ENCODE measurements at regions not wholly inside any gene's neighbourhood (a gene's known extent, or its start where the extent isn't known, plus 50 kb on each side); places are given as distances from the start of the nearest gene placed in this dataset.

DNA sequence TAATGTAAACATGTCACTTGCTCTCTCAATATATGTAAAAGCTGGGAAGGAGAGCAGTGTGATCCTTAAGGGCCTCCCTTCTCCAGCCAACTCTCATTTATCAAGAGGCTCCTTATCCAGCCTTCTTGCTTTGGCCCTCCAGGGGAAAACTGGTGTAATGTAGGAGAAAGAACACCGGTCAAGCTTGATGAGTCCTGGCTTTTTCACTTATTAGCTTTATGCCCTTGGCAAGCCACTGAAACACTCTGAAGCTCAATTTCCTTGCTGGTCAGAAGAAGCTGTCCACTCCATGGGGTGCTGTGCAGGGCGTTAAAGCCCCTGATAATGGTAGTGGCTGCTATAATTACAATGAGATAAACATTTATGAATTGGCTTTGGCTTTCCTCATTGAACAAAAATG is 251.2 kb upstream of the RBBP8 start:
- Histone ChIP-seq H3K27me3 (replicated peaks in 1 of 2; ENCODE audit: control insufficient read depth in 2 of 2, insufficient read depth in 2 of 2, low read length in 1 of 2) (peaks cover 0 to 3% of the 10 kb centered on the region in 2 experiments; a peak in 2 of 4 replicates), H4K20me1 (ENCODE audit: control insufficient read depth, insufficient read depth) (no peaks in the 10 kb centered on the region), H3K36me3 (ENCODE audit: control insufficient read depth in 2 of 2, insufficient read depth in 2 of 2, low read length in 1 of 2) (no peaks in the 10 kb centered on the region), H3K27ac (ENCODE audit: control insufficient read depth, insufficient read depth) (no peak overlapping the region), H3K4me1 (ENCODE audit: control insufficient read depth, insufficient read depth, low read length) (no peaks in the 10 kb centered on the region), H3K4me2 (ENCODE audit: control insufficient read depth, insufficient read depth) (no peak overlapping the region), H3K4me3 (no peak overlapping the region), H3K79me2 (ENCODE audit: control insufficient read depth, insufficient read depth, low read length) (no peaks in the 10 kb centered on the region), H3K9me3 (replicated peaks; ENCODE audit: control insufficient read depth, insufficient read depth, low read length) (no peaks in the 10 kb centered on the region), H3K9ac (ENCODE audit: control insufficient read depth, insufficient read depth, low read length) (no peak overlapping the region), H2AFZ (ENCODE audit: control insufficient read depth, low read depth, low read length) (no peak overlapping the region)
- 43% methylated on average over 2 of the region's 2 CpGs for WGBS (ENCODE audit: insufficient coverage, insufficient replicate concordance, low lambda C conversion rate, missing lambda C conversion rate)
- intact Hi-C loops (cut with micrococcal nuclease; ENCODE audit: unreplicated experiment) (no loop called here), in situ Hi-C loops (cut with MboI) (no loop called here)
- ATAC-seq = no peak
- ChIA-PET RAD21 (ENCODE audit: unreplicated experiment) (no interaction called here), SMC1A (ENCODE audit: uncharacterized antibody, unreplicated experiment) (no interaction called here), POLR2A (no interaction called here), CTCF (interaction anchor here (0.6 kb wide), 1 partner anchor 48 kb away, joined by 5 read pairs; no protein-coding TSS in a partner anchor)
- no peak for FAIRE-seq
- no TSS peak for BruUV-seq (replicated peaks)
- no peak for DNase-seq (ENCODE audit: low read depth, low spot score)
- TF ChIP-seq RELA (IDR thresholded peaks at IDR 0.05; ENCODE audit: borderline replicate concordance, partially characterized antibody) (no peak), SMAD1 (IDR thresholded peaks at IDR 0.05; ENCODE audit: low read depth, partially characterized antibody) (no peak), LARP7 (IDR thresholded peaks at IDR 0.05) (no peak), ZBED1 (IDR thresholded peaks at IDR 0.05; ENCODE audit: borderline replicate concordance) (no peak), CREB1 (IDR thresholded peaks at IDR 0.05; ENCODE audit: low read depth) (no peak), SRF (IDR thresholded peaks at IDR 0.05; ENCODE audit: low read depth in 2 of 2, low read length in 2 of 2) (no peak), IKZF1 (conservative IDR thresholded peaks at IDR 0.05) (no peak), POLR2A (IDR thresholded peaks at IDR 0.05; ENCODE audit: low read depth, low read length) (no peak), NFXL1 (IDR thresholded peaks at IDR 0.05; ENCODE audit: borderline replicate concordance) (no peak), KAT2A (conservative IDR thresholded peaks at IDR 0.05; ENCODE audit: control insufficient read depth, low read depth, low read length) (no peak), CHD4 (IDR thresholded peaks at IDR 0.05) (no peak), CBX5 (IDR thresholded peaks at IDR 0.05; ENCODE audit: low read depth) (no peak), ESRRA (IDR thresholded peaks at IDR 0.05; ENCODE audit: low read length) (no peak), EZH2 (IDR thresholded peaks at IDR 0.05; ENCODE audit: borderline replicate concordance, control insufficient read depth, low read depth, low read length) (no peak)
- TF ChIP-seq, protein P1, sequence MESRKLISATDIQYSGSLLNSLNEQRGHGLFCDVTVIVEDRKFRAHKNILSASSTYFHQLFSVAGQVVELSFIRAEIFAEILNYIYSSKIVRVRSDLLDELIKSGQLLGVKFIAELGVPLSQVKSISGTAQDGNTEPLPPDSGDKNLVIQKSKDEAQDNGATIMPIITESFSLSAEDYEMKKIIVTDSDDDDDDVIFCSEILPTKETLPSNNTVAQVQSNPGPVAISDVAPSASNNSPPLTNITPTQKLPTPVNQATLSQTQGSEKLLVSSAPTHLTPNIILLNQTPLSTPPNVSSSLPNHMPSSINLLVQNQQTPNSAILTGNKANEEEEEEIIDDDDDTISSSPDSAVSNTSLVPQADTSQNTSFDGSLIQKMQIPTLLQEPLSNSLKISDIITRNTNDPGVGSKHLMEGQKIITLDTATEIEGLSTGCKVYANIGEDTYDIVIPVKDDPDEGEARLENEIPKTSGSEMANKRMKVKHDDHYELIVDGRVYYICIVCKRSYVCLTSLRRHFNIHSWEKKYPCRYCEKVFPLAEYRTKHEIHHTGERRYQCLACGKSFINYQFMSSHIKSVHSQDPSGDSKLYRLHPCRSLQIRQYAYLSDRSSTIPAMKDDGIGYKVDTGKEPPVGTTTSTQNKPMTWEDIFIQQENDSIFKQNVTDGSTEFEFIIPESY (IDR thresholded peaks at IDR 0.05) = no peak
- TF ChIP-seq, protein P2, sequence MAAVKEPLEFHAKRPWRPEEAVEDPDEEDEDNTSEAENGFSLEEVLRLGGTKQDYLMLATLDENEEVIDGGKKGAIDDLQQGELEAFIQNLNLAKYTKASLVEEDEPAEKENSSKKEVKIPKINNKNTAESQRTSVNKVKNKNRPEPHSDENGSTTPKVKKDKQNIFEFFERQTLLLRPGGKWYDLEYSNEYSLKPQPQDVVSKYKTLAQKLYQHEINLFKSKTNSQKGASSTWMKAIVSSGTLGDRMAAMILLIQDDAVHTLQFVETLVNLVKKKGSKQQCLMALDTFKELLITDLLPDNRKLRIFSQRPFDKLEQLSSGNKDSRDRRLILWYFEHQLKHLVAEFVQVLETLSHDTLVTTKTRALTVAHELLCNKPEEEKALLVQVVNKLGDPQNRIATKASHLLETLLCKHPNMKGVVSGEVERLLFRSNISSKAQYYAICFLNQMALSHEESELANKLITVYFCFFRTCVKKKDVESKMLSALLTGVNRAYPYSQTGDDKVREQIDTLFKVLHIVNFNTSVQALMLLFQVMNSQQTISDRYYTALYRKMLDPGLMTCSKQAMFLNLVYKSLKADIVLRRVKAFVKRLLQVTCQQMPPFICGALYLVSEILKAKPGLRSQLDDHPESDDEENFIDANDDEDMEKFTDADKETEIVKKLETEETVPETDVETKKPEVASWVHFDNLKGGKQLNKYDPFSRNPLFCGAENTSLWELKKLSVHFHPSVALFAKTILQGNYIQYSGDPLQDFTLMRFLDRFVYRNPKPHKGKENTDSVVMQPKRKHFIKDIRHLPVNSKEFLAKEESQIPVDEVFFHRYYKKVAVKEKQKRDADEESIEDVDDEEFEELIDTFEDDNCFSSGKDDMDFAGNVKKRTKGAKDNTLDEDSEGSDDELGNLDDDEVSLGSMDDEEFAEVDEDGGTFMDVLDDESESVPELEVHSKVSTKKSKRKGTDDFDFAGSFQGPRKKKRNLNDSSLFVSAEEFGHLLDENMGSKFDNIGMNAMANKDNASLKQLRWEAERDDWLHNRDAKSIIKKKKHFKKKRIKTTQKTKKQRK (IDR thresholded peaks at IDR 0.05; ENCODE audit: low read depth, low read length) = no peak

All from GM12878 (cell line).